CD1c-positive myeloid dendritic cell (primary cell): ENCODE measurements at regions not wholly inside any gene's neighbourhood (a gene's known extent, or its start where the extent isn't known, plus 50 kb on each side); places are given as distances from the start of the nearest gene placed in this dataset.
A peak's percentile ranks its signal among the peaks of the same experiment; 100 is the strongest.
"Not testable (repeated sequence)": the region's sequence is repeated elsewhere in the genome, so short reads cannot be mapped to it uniquely, and the experiment has no call there.

Experiments
- DNase-seq: peaks from one replicate; pipeline ENCODE4 v3.0.0-alpha.2; 2016; ENCODE audit errors: extremely low spot score

GRCh38 chr10:25713894-25714240 is 220.2 kb upstream of the MYO3A start:
- no peak for DNase-seq

- no peak for DNase-seq
These were observed 209.8 kb upstream of the MYO3A start for GRCh38 chr10:25724241-25724640.

- peak; percentile 63 for DNase-seq
These were observed 207.9 kb upstream of the MYO3A start for GRCh38 chr10:25725917-25726716.

- no peak for DNase-seq
These were observed 195.3 kb upstream of the MYO3A start for GRCh38 chr10:25738776-25739175.

GRCh38 chr10:25743832-25744231 is 190.2 kb upstream of the MYO3A start:
- no peak for DNase-seq

- DNase-seq = no peak
These were observed 189.5 kb upstream of the MYO3A start for GRCh38 chr10:25744574-25744973.

- no peak for DNase-seq
These were observed 188.1 kb upstream of the MYO3A start for GRCh38 chr10:25745976-25746375.

GRCh38 chr10:25747084-25747483 is 186.9 kb upstream of the MYO3A start:
- no peak for DNase-seq

GRCh38 chr10:25748509-25748908 is 185.5 kb upstream of the MYO3A start:
- no peak for DNase-seq

GRCh38 chr10:25753776-25754175 is 180.3 kb upstream of the MYO3A start:
- peak; percentile 77 for DNase-seq

- not testable (repeated sequence) for DNase-seq
These were observed 178.2 kb upstream of the MYO3A start for GRCh38 chr10:25755874-25756273.

GRCh38 chr10:25756784-25757183 is 177.2 kb upstream of the MYO3A start:
- DNase-seq = no peak

- DNase-seq = peak; percentile 44
These were observed 176.0 kb upstream of the MYO3A start for GRCh38 chr10:25758041-25758457.

- DNase-seq = no peak
These were observed 175.5 kb upstream of the MYO3A start for GRCh38 chr10:25758511-25758910.

GRCh38 chr10:25761937-25762336 is 172.1 kb upstream of the MYO3A start:
- DNase-seq = no peak

- no peak for DNase-seq
These were observed 167.8 kb upstream of the MYO3A start for GRCh38 chr10:25766213-25766612.

GRCh38 chr10:25766687-25767221 is 167.3 kb upstream of the MYO3A start:
- DNase-seq = no peak

GRCh38 chr10:25768167-25768566 is 165.9 kb upstream of the MYO3A start:
- no peak for DNase-seq

- DNase-seq = no peak
These were observed 155.4 kb upstream of the MYO3A start for GRCh38 chr10:25778646-25779045.

- DNase-seq = no peak
These were observed 147.9 kb upstream of the MYO3A start for GRCh38 chr10:25786161-25786560.

GRCh38 chr10:25786899-25787298 is 147.1 kb upstream of the MYO3A start:
- DNase-seq = no peak

GRCh38 chr10:25797888-25798429 is 136.1 kb upstream of the MYO3A start:
- DNase-seq = no peak

GRCh38 chr10:25804505-25804904 is 129.5 kb upstream of the MYO3A start:
- DNase-seq = no peak
